IMR-90 (cell line): ENCODE measurements at regions not wholly inside any gene's neighbourhood (a gene's known extent, or its start where the extent isn't known, plus 50 kb on each side); places are given as distances from the start of the nearest gene placed in this dataset.
"Not testable (repeated sequence)": the region's sequence is repeated elsewhere in the genome, so short reads cannot be mapped to it uniquely, and the experiment has no call there.

Experiments used
- CEBPB ChIP-seq: IDR thresholded peaks from 2 replicates; pipeline ENCODE4 v1.6.1; 2012; ENCODE audit warnings: low read depth, low read length, improper control_type of control experiment
- CTCF ChIP-seq: conservative IDR thresholded peaks from 2 replicates; pipeline ENCODE4 v1.5.1; 2012; ENCODE audit warnings: mild to moderate bottlenecking, low read depth, low read length, improper control_type of control experiment
- ELK1 ChIP-seq: fragments of 150-350 bp; IDR thresholded peaks from 2 replicates; pipeline ENCODE4 v1.6.1; 2016; ENCODE audit warnings: low read depth, mild to moderate bottlenecking, low read length, moderate library complexity, borderline replicate concordance
- FOS ChIP-seq: fragments of 150-350 bp; IDR thresholded peaks from 2 replicates; pipeline ENCODE4 v1.6.1; 2016; ENCODE audit warnings: low read depth, low read length
- MXI1 ChIP-seq: IDR thresholded peaks from 2 replicates; pipeline ENCODE4 v1.6.1; 2012; ENCODE audit warnings: low read depth, mild to moderate bottlenecking, low read length, moderate library complexity, borderline replicate concordance
- NFE2L2 ChIP-seq: fragments of 150-350 bp; IDR thresholded peaks from 2 replicates; pipeline ENCODE4 v1.6.1; 2016; ENCODE audit warnings: low read depth, mild to moderate bottlenecking, low read length
- POLR2A ChIP-seq: IDR thresholded peaks from 2 replicates; pipeline ENCODE4 v1.6.1; 2012; ENCODE audit warnings: mild to moderate bottlenecking, low read depth, low read length
- RAD21 ChIP-seq: IDR thresholded peaks from 2 replicates; pipeline ENCODE4 v1.6.1; 2012; ENCODE audit warnings: low read length, improper control_type of control experiment
- RCOR1 ChIP-seq: IDR thresholded peaks from 2 replicates; pipeline ENCODE4 v1.6.1; 2012; ENCODE audit warnings: mild to moderate bottlenecking, low read length, improper control_type of control experiment; ENCODE audit not compliant: insufficient replicate concordance
- RFX5 ChIP-seq: IDR thresholded peaks from 2 replicates; pipeline ENCODE4 v1.8.0; 2012; ENCODE audit warnings: low read depth, mild to moderate bottlenecking, low read length, moderate library complexity
- SMC3 ChIP-seq: fragments of 150-350 bp; IDR thresholded peaks from 2 replicates; pipeline ENCODE4 v1.6.1; 2016; ENCODE audit warnings: low read depth, mild to moderate bottlenecking, antibody characterized with exemption, low read length, moderate library complexity
- USF2 ChIP-seq: fragments of 150-350 bp; IDR thresholded peaks from 2 replicates; pipeline ENCODE4 v1.6.1; 2017; ENCODE audit warnings: mild to moderate bottlenecking, antibody characterized with exemption, low read length, low read depth

- not testable (repeated sequence) for TF ChIP-seq CTCF, POLR2A, RAD21, FOS, MXI1, CEBPB, ELK1, USF2, SMC3, NFE2L2, RCOR1, RFX5
Observed at GRCh38 chr14:19198341-19198740, 231.1 kb downstream of the POTEM start.
